ENCODE measurements at regions not wholly inside any gene's neighbourhood (a gene's known extent, or its start where the extent isn't known, plus 50 kb on each side); places are given as distances from the start of the nearest gene placed in this dataset.

GRCh38 chr16:79327836-79328235 is 272.7 kb downstream of the MAF start:
- POLR2A ChIA-PET = no interaction called here
- no peaks in the 10 kb centered on the region for H3K9me2 ChIP-seq (ENCODE audit: insufficient read depth, low read length)
- H3K79me2 ChIP-seq (ENCODE audit: insufficient read depth, low read depth, low read length) = no peaks in the 10 kb centered on the region
- intact Hi-C loops (cut with micrococcal nuclease; ENCODE audit: unreplicated experiment) = no loop called here
- peaks cover 8% of the 10 kb centered on the region for H3K4me1 ChIP-seq (ENCODE audit: insufficient read depth, low read length, poor library complexity, severe bottlenecking)
- DNase-seq (ENCODE audit: low spot score) = no peak
- no peaks in the 10 kb centered on the region for H3K36me3 ChIP-seq (ENCODE audit: insufficient read depth, low read length)
- no peaks in the 10 kb centered on the region for H3K9me3 ChIP-seq (ENCODE audit: low read length)
- H2AFZ ChIP-seq (ENCODE audit: low read length) = no peak overlapping the region
- TF ChIP-seq CTCF (conservative IDR thresholded peaks at IDR 0.05; ENCODE audit: low read length) (no peak), EZH2phosphoT487 (IDR thresholded peaks at IDR 0.05; ENCODE audit: borderline replicate concordance, low read depth, low read length) (no peak)
- no TSS peak for BruUV-seq (replicated peaks)
- no peak overlapping the region for H3K4me2 ChIP-seq (ENCODE audit: low read length)
- no peak overlapping the region for H3K4me3 ChIP-seq (ENCODE audit: low read depth, low read length, poor library complexity, severe bottlenecking)
- no peak overlapping the region for H3K27ac ChIP-seq (ENCODE audit: low read depth, low read length, poor library complexity, severe bottlenecking)
- no peaks in the 10 kb centered on the region for H4K20me1 ChIP-seq (ENCODE audit: insufficient read depth, low read length)
- CTCF ChIA-PET (ENCODE audit: unreplicated experiment) = no interaction called here

- Histone ChIP-seq H3K27ac (ENCODE audit: low read depth, low read length, poor library complexity, severe bottlenecking) (no peak overlapping the region), H3K79me2 (ENCODE audit: insufficient read depth, low read depth, low read length) (no peaks in the 10 kb centered on the region), H3K9me3 (ENCODE audit: low read length) (no peaks in the 10 kb centered on the region), H3K4me2 (ENCODE audit: low read length) (no peak overlapping the region), H2AFZ (ENCODE audit: low read length) (no peak overlapping the region), H3K9me2 (ENCODE audit: insufficient read depth, low read length) (no peaks in the 10 kb centered on the region), H3K36me3 (ENCODE audit: insufficient read depth, low read length) (no peaks in the 10 kb centered on the region), H3K4me3 (ENCODE audit: low read depth, low read length, poor library complexity, severe bottlenecking) (no peak overlapping the region), H4K20me1 (ENCODE audit: insufficient read depth, low read length) (no peaks in the 10 kb centered on the region), H3K4me1 (ENCODE audit: insufficient read depth, low read length, poor library complexity, severe bottlenecking) (peaks cover 8% of the 10 kb centered on the region)
- BruUV-seq (replicated peaks) = no TSS peak
- no peak for TF ChIP-seq EZH2phosphoT487 (IDR thresholded peaks at IDR 0.05; ENCODE audit: borderline replicate concordance, low read depth, low read length)
- no peak for TF ChIP-seq CTCF (conservative IDR thresholded peaks at IDR 0.05; ENCODE audit: low read length)
- no peak for DNase-seq (ENCODE audit: low spot score)
- intact Hi-C loops (cut with micrococcal nuclease; ENCODE audit: unreplicated experiment) = no loop called here
- ChIA-PET POLR2A (no interaction called here), CTCF (ENCODE audit: unreplicated experiment) (no interaction called here)
These were observed 274.0 kb downstream of the MAF start for GRCh38 chr16:79326549-79326948.

GRCh38 chr16:79325226-79325945 is 275.2 kb downstream of the MAF start:
- H3K79me2 ChIP-seq (ENCODE audit: insufficient read depth, low read depth, low read length) = no peaks in the 10 kb centered on the region
- DNase-seq (ENCODE audit: low spot score) = no peak
- H2AFZ ChIP-seq (ENCODE audit: low read length) = no peak overlapping the region
- intact Hi-C loops (cut with micrococcal nuclease; ENCODE audit: unreplicated experiment) = no loop called here
- ChIA-PET POLR2A (no interaction called here), CTCF (ENCODE audit: unreplicated experiment) (no interaction called here)
- H4K20me1 ChIP-seq (ENCODE audit: insufficient read depth, low read length) = no peaks in the 10 kb centered on the region
- H3K9me2 ChIP-seq (ENCODE audit: insufficient read depth, low read length) = no peaks in the 10 kb centered on the region
- no peak overlapping the region for H3K27ac ChIP-seq (ENCODE audit: low read depth, low read length, poor library complexity, severe bottlenecking)
- H3K4me1 ChIP-seq (ENCODE audit: insufficient read depth, low read length, poor library complexity, severe bottlenecking) = peaks cover 8% of the 10 kb centered on the region
- H3K4me2 ChIP-seq (ENCODE audit: low read length) = no peak overlapping the region
- no TSS peak for BruUV-seq (replicated peaks)
- no peaks in the 10 kb centered on the region for H3K36me3 ChIP-seq (ENCODE audit: insufficient read depth, low read length)
- H3K4me3 ChIP-seq (ENCODE audit: low read depth, low read length, poor library complexity, severe bottlenecking) = no peak overlapping the region
- TF ChIP-seq EZH2phosphoT487 (IDR thresholded peaks at IDR 0.05; ENCODE audit: borderline replicate concordance, low read depth, low read length) = no peak
- no peak for TF ChIP-seq CTCF (conservative IDR thresholded peaks at IDR 0.05; ENCODE audit: low read length)
- no peaks in the 10 kb centered on the region for H3K9me3 ChIP-seq (ENCODE audit: low read length)
